ENCODE measurements at regions not wholly inside any gene's neighbourhood (a gene's known extent, or its start where the extent isn't known, plus 50 kb on each side); places are given as distances from the start of the nearest gene placed in this dataset.
"Not testable (repeated sequence)": the region's sequence is repeated elsewhere in the genome, so short reads cannot be mapped to it uniquely, and the experiment has no call there.

DNA sequence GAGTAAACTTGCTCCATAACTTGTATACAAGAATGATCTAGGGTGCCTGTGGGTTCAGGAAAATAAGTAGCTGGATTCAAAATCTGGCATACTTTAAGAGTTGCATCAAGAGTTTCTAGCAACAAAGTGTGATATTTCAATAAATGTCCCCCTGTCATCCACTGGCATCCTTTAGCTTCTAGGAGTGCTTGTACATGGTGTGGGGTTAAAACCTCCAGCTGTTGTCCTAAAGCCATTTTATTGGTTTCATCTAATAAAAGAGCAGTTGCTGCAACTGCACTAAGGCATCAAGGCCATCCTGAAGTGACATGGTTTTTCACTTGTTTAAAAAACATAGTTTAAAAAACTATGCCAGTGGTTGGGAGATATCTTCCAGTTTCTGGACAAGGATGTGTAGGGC lies 148.4 kb downstream of the INHBA start:
- H3K9me3 ChIP-seq: no peaks in the 10 kb centered on the region
- TF ChIP-seq EP300 (IDR thresholded peaks at IDR 0.05) (no peak), POLR2A (IDR thresholded peaks at IDR 0.05) (no peak), CTCF (IDR thresholded peaks at IDR 0.05) (no peak), POLR2AphosphoS5 (IDR thresholded peaks at IDR 0.05) (no peak)
- H3K27ac ChIP-seq: no peak overlapping the region
- no peaks in the 10 kb centered on the region for H3K36me3 ChIP-seq
- DNase-seq (ENCODE audit: low spot score in 2 of 2): no peak
- H3K27me3 ChIP-seq: no peaks in the 10 kb centered on the region
- no peaks in the 10 kb centered on the region for H3K4me1 ChIP-seq
- no peak overlapping the region for H3K4me3 ChIP-seq

DNA sequence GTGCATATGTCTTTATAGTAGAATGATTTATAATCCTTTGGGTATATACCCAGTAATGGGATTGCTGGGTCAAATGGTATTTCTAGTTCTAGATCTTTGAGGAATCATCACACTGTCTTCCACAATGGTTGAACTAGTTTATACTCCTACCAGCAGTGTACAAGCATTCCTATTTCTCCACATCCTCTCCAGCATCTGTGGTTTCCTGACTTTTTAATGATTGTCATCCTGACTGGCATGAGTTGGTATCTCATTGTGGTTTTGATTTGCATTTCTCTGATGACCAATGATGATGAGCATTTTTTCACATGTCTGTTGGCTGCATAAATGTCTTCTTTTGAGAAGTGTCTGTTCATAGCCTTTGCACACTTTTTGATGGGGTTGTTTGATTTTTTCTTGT lies 152.8 kb downstream of the INHBA start:
- H3K36me3 ChIP-seq; DNase-seq (ENCODE audit: low spot score in 2 of 2); H3K4me1 ChIP-seq; H3K27ac ChIP-seq; H3K27me3 ChIP-seq; H3K4me3 ChIP-seq; H3K9me3 ChIP-seq: not testable (repeated sequence)

DNA sequence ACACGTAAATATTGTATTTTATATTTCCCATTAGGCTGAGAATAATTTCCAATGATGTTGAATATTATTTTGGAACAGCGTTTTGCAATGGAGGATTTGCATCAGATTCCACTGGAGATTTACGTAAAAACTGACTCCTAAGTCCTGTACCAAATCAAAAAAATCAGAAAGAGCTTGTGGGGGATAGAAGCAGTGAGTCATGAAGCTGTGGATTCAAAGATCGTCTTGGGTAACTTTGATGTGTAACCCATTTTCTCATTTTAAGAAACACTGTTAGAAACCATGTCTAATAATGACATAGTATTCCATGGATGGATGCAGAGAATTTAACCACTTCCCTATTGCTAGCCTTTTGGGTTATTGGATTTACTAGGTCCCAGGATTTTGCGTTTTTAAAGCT lies 158.6 kb downstream of the INHBA start:
- H3K27me3 ChIP-seq: no peaks in the 10 kb centered on the region
- no peaks in the 10 kb centered on the region for H3K9me3 ChIP-seq
- no peak for DNase-seq (ENCODE audit: low spot score in 2 of 2)
- no peak overlapping the region for H3K27ac ChIP-seq
- no peaks in the 10 kb centered on the region for H3K36me3 ChIP-seq
- H3K4me1 ChIP-seq: no peaks in the 10 kb centered on the region
- H3K4me3 ChIP-seq: no peak overlapping the region
- WGBS: 85% methylated on average over 5 of the region's 5 CpGs
- TF ChIP-seq POLR2AphosphoS5 (IDR thresholded peaks at IDR 0.05): no peak

- H3K27me3 ChIP-seq: no peaks in the 10 kb centered on the region
- H3K27ac ChIP-seq: no peak overlapping the region
- no peak for DNase-seq (ENCODE audit: low spot score in 2 of 2)
- 87% methylated on average over 3 of the region's 3 CpGs for WGBS
- no peaks in the 10 kb centered on the region for H3K9me3 ChIP-seq
- TF ChIP-seq POLR2A (IDR thresholded peaks at IDR 0.05) (no peak), POLR2AphosphoS5 (IDR thresholded peaks at IDR 0.05) (no peak), CTCF (IDR thresholded peaks at IDR 0.05) (no peak), EP300 (IDR thresholded peaks at IDR 0.05) (no peak)
- no peak overlapping the region for H3K4me3 ChIP-seq
- no peaks in the 10 kb centered on the region for H3K4me1 ChIP-seq
- H3K36me3 ChIP-seq: no peaks in the 10 kb centered on the region
Measured at GRCh38 chr7:41540601-41541000, 162.3 kb downstream of the INHBA start.

DNA sequence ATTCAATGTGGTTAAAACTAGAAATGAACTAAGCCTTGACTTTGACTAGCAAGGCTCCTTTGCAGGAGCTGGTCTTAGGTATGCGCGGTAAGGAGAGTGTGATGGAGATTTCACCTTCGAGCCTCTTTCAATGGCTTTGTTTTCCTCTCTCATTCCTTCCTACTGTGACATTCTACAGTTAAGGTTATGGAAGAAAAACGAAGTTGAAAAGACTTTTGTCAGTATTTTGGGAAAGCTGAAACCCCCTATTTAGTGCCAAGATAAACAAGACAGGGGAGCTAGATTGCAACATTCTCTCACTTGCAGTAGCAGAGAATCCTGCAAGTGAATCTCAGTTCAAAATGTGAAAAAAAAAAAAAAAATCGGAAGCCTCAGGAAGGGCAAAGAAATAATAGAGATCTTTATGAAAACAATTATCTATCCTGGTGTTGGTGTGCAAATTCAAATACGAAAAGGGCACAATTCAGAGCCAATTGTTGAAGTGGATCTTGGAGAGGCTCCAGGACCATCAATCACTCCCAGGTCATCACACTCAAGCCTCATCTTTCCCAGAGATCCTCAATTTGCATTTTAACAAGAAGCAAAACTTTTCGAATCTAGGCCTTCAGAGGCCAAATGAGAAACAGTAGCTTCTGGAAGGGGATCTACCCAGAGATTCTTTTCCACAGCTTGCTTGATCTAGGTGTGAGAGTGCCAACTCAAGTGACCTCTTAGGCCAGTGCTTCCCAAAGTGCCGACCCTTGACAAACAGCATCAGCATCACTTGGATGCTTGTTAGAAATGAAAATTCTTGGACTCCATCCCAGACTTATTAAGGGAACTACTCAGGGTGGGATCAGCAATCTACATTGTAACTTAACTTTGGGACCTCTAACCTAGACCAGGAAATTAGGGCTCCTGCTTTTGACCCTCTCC lies 163.8 kb downstream of the INHBA start:
- no peak overlapping the region for H3K27ac ChIP-seq
- 63% methylated on average over 8 of the region's 8 CpGs for WGBS
- no peak for TF ChIP-seq POLR2A (IDR thresholded peaks at IDR 0.05)

GRCh38 chr7:41536873-41537665 lies 165.8 kb downstream of the INHBA start:
- H3K36me3 ChIP-seq: no peaks in the 10 kb centered on the region
- TF ChIP-seq EP300 (IDR thresholded peaks at IDR 0.05): no peak
- no peak for DNase-seq (ENCODE audit: low spot score in 2 of 2)
- H3K27ac ChIP-seq: no peak overlapping the region
- H3K27me3 ChIP-seq: no peaks in the 10 kb centered on the region
- H3K9me3 ChIP-seq: no peaks in the 10 kb centered on the region
- 79% methylated on average over 9 of the region's 9 CpGs for WGBS
- H3K4me1 ChIP-seq: no peaks in the 10 kb centered on the region
- H3K4me3 ChIP-seq: no peak overlapping the region

More for the DNA sequence above, 163.8 kb downstream of the INHBA start:
- Histone ChIP-seq H3K4me3 (no peak overlapping the region), H3K36me3 (no peaks in the 10 kb centered on the region), H3K27me3 (no peaks in the 10 kb centered on the region), H3K4me1 (no peaks in the 10 kb centered on the region), H3K9me3 (no peaks in the 10 kb centered on the region)
- no peak for DNase-seq (ENCODE audit: low spot score in 2 of 2)

DNA sequence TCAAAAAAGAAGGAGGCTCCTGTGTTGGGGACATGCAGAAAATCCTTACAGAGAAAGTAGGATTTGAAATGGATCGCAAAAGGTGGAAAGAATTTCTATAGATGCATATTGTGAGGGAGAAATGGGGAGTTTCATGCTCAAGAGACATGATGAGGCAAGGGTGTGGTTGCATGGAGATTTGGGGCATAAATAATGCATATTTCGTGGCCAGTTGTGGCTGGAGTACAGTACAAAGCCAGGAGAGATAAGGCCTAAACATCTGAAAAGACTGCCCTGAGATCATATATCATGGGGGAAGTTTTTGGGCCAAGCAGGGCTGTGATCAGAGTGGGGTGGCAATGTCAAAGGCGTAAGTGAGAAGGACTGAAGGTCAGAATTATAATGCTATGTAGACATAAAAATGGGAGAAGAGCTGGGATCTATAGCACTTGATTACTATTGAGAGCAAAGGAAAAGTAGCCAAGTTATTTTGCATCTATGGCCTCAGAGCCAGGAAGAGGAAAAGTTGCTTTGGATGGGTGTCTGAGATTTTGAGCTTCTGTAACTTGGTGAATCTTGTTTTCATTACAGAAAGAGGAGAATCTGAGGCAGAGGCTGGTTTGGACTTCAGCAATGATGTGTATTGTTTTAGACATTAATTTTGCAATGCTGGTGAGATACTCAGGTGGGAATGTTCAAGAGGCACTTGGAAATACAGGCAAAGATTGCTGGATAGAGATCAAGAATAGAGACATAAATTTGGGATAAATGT lies 166.6 kb downstream of the INHBA start:
- 77% methylated on average over 3 of the region's 3 CpGs for WGBS
- H3K36me3 ChIP-seq: no peaks in the 10 kb centered on the region
- H3K9me3 ChIP-seq: no peaks in the 10 kb centered on the region
- H3K27me3 ChIP-seq: no peaks in the 10 kb centered on the region
- H3K4me1 ChIP-seq: no peaks in the 10 kb centered on the region
- H3K27ac ChIP-seq: no peak overlapping the region
- no peak overlapping the region for H3K4me3 ChIP-seq
- no peak for DNase-seq (ENCODE audit: low spot score in 2 of 2)
- no peak for TF ChIP-seq CTCF (IDR thresholded peaks at IDR 0.05)

Measured in suprapubic skin (tissue), 4 donors.